ENCODE measurements at regions not wholly inside any gene's neighbourhood (a gene's known extent, or its start where the extent isn't known, plus 50 kb on each side); places are given as distances from the start of the nearest gene placed in this dataset.

- no peak for DNase-seq
- intact Hi-C loops (cut with DNase I, micrococcal nuclease), result no loop called here
- Histone ChIP-seq H3K4me1 (ENCODE audit: low read depth) (no peaks in the 10 kb centered on the region), H3K9me3 (no peaks in the 10 kb centered on the region), H3K4me3 (no peak overlapping the region), H3K36me3 (ENCODE audit: low read depth) (no peaks in the 10 kb centered on the region)
- no peak for TF ChIP-seq CTCF (IDR thresholded peaks at IDR 0.05)
- ATAC-seq, result no peak
These were observed 889.3 kb upstream of the CELF2 start for GRCh38 chr10:10128387-10128786.

DNA sequence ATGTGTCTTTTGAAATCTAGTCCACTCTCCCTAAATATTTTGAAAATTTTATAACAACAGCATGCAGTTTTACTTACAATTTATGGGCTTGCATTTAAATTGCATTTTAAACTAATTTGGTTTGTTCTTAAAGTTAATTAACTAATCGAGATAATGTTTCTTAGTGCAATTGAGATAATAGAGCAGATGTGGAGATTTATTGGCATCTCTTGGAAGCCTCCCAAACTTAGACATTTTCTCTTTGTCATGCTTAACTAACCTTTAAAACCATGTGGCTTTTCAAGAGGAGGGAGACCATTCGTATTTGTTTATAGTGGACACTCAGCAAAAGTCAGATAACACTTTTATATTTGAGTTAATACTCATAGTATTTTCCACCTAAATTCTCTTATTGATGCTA, 887.0 kb upstream of the CELF2 start:
- no peak overlapping the region for H3K4me3 ChIP-seq
- no peaks in the 10 kb centered on the region for H3K4me1 ChIP-seq (ENCODE audit: low read depth)
- DNase-seq (no peak), ATAC-seq (no peak)
- TF ChIP-seq CTCF (IDR thresholded peaks at IDR 0.05), result no peak
- intact Hi-C loops (cut with DNase I, micrococcal nuclease), result no loop called here
- H3K9me3 ChIP-seq, result no peaks in the 10 kb centered on the region
- H3K36me3 ChIP-seq (ENCODE audit: low read depth), result no peaks in the 10 kb centered on the region

GRCh38 chr10:10132009-10132408, 885.7 kb upstream of the CELF2 start:
- Histone ChIP-seq H3K4me3 (no peak overlapping the region), H3K4me1 (ENCODE audit: low read depth) (no peaks in the 10 kb centered on the region), H3K9me3 (no peaks in the 10 kb centered on the region), H3K36me3 (ENCODE audit: low read depth) (no peaks in the 10 kb centered on the region)
- no peak for ATAC-seq
- intact Hi-C loops (cut with DNase I, micrococcal nuclease), result no loop called here
- TF ChIP-seq CTCF (IDR thresholded peaks at IDR 0.05), result no peak
- DNase-seq, result no peak

DNA sequence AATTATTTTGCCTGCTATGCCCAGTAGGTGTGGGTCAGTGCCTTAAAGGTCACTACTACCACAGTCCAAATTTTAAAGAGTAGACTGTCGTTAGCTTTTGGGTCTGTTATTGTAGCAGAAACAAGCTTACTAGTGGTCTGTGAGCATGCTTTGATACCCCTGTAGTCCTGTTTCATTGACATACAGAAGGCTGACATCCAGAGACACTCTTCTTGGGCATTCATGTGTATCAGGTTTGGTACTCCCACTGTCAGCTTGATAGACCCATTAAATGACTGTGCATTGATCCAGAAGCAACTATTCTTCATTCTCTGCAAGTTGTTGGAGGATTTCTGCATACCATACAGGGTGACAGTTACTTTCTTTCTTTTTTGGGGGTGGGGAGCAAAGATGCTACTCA, 884.4 kb upstream of the CELF2 start:
- no peak for ATAC-seq

DNA sequence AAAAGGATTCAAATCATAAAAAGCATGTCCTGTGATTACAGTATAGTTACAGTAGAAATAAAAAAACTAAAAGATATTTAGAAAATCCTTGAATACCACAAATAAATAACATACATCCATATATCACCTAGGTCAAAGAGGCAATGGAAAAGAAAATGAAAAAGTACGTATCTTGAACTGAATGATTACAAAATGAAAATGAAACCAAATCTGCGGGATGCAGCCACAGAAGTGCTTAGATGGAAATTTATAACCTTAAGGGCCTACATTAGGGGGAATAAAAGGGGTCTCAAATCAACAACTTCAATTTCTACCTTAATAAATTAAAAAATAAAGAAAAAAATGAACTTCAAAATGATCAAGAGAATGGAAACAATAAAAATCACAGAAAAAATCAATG, 879.0 kb upstream of the CELF2 start:
- Histone ChIP-seq H3K36me3 (ENCODE audit: low read depth) (no peaks in the 10 kb centered on the region), H3K4me3 (no peak overlapping the region), H3K9me3 (no peaks in the 10 kb centered on the region), H3K4me1 (ENCODE audit: low read depth) (no peaks in the 10 kb centered on the region)
- ATAC-seq, result no peak
- intact Hi-C loops (cut with DNase I, micrococcal nuclease), result no loop called here
- TF ChIP-seq CTCF (IDR thresholded peaks at IDR 0.05), result no peak
- no peak for DNase-seq

More for the DNA sequence above, 884.4 kb upstream of the CELF2 start:
- Histone ChIP-seq H3K4me1 (ENCODE audit: low read depth) (no peaks in the 10 kb centered on the region), H3K9me3 (no peaks in the 10 kb centered on the region), H3K36me3 (ENCODE audit: low read depth) (no peaks in the 10 kb centered on the region), H3K4me3 (no peak overlapping the region)
- DNase-seq, result no peak
- no peak for TF ChIP-seq CTCF (IDR thresholded peaks at IDR 0.05)
- intact Hi-C loops (cut with DNase I, micrococcal nuclease), result no loop called here

DNA sequence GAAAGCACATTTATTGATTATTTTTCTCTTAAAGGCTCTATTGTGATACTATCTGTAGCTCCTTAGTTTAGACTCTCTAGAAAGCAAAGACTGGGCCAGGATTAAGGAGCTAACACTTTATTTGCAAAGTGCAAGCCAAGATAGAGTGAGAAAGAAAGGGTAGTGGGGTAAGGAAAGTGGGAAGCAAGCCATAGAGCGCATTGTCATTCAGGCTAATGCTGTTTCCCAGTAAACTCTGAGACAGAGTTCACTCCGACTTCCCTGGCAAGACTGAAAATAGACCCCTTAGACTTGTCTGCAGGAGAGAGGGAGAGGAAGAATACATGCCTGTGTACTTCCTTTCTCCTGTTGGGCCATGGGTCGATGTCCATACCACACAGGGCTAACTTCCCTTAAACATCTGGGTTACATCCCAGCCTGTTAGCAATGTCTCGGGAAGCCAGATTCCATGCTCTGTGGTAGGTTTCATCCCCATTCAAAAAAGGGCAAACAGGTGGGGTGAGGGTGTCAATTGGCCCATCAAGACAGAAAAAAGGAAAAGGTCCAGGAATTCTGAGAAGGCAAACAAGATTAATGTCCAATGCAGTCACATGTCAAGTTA, 875.8 kb upstream of the CELF2 start:
- no peaks in the 10 kb centered on the region for H3K36me3 ChIP-seq (ENCODE audit: low read depth)
- H3K4me1 ChIP-seq (ENCODE audit: low read depth), result no peaks in the 10 kb centered on the region
- ATAC-seq (no peak), DNase-seq (no peak)
- H3K4me3 ChIP-seq, result no peak overlapping the region
- TF ChIP-seq CTCF (IDR thresholded peaks at IDR 0.05), result no peak
- intact Hi-C loops (cut with DNase I, micrococcal nuclease), result no loop called here
- no peaks in the 10 kb centered on the region for H3K9me3 ChIP-seq

Measured in mucosa of descending colon (tissue), 3 donors.